ENCODE measurements at regions not wholly inside any gene's neighbourhood (a gene's known extent, or its start where the extent isn't known, plus 50 kb on each side); places are given as distances from the start of the nearest gene placed in this dataset.
"Not testable (repeated sequence)": the region's sequence is repeated elsewhere in the genome, so short reads cannot be mapped to it uniquely, and the experiment has no call there.

DNA sequence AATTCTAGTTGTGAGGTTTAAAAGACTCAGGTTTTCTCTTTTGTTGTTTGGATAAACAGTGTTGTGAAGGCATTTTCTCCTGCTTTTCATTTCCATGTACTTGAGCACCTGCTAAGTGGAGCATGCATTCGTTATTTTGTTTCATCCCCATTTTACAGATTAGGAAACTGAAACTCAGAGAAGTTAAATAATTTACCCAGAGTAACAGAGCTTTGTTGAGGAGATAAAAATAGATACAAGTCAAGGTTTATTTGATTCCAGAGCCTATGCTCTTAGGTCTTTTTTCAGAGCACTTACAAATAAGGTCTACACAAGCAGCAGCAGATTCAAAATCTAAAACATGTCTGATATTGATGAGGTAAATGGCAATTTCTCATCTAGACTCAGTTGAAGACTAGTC is 254.7 kb upstream of the PTBP2 start:
- H4K20me1 ChIP-seq (replicated peaks; ENCODE audit: control insufficient read depth, extremely low read depth, insufficient read depth, low read length), result no peaks in the 10 kb centered on the region
- no peaks in the 10 kb centered on the region for H3K79me2 ChIP-seq (ENCODE audit: control insufficient read depth, insufficient read depth, low read length)
- TF ChIP-seq EZH2 (IDR thresholded peaks at IDR 0.05; ENCODE audit: borderline replicate concordance, low read depth, low read length, severe bottlenecking) (no peak), JUN (IDR thresholded peaks at IDR 0.05; ENCODE audit: borderline replicate concordance, insufficient read depth, insufficient read length, low read depth) (no peak), FOS (IDR thresholded peaks at IDR 0.05; ENCODE audit: borderline replicate concordance, insufficient read depth, low read length) (no peak), MYC (IDR thresholded peaks at IDR 0.05; ENCODE audit: low read depth, low read length) (no peak), GATA2 (IDR thresholded peaks at IDR 0.05; ENCODE audit: insufficient read depth, insufficient read length, low read depth, low read length) (no peak), MAX (IDR thresholded peaks at IDR 0.05; ENCODE audit: insufficient read depth, insufficient read length) (no peak), POLR2A (IDR thresholded peaks at IDR 0.05; ENCODE audit: low read depth, low read length) (no peak), POLR2AphosphoS5 (IDR thresholded peaks at IDR 0.05; ENCODE audit: insufficient read depth, low read depth, low read length) (no peak)
- TF ChIP-seq, protein P1, sequence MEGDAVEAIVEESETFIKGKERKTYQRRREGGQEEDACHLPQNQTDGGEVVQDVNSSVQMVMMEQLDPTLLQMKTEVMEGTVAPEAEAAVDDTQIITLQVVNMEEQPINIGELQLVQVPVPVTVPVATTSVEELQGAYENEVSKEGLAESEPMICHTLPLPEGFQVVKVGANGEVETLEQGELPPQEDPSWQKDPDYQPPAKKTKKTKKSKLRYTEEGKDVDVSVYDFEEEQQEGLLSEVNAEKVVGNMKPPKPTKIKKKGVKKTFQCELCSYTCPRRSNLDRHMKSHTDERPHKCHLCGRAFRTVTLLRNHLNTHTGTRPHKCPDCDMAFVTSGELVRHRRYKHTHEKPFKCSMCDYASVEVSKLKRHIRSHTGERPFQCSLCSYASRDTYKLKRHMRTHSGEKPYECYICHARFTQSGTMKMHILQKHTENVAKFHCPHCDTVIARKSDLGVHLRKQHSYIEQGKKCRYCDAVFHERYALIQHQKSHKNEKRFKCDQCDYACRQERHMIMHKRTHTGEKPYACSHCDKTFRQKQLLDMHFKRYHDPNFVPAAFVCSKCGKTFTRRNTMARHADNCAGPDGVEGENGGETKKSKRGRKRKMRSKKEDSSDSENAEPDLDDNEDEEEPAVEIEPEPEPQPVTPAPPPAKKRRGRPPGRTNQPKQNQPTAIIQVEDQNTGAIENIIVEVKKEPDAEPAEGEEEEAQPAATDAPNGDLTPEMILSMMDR (IDR thresholded peaks at IDR 0.05; ENCODE audit: extremely low read depth in 1 of 2, insufficient read depth in 1 of 2, low read depth in 1 of 2, low read length in 2 of 2), result no peak
- H2AFZ ChIP-seq (ENCODE audit: low read depth, low read length), result no peak overlapping the region
- no peak overlapping the region for H3K9ac ChIP-seq (replicated peaks; ENCODE audit: extremely low read depth, insufficient read depth, low read length)
- FAIRE-seq, result no peak
- no peak for DNase-seq (ENCODE audit: low read depth, low spot score)
- dilution Hi-C loops (cut with MboI; ENCODE audit: extremely low pct_ligation_motif_present, low sequenced_read_pairs), result no loop called here
- H3K27me3 ChIP-seq (ENCODE audit: control insufficient read depth in 2 of 2, insufficient read depth in 2 of 2, low read length in 2 of 2), result no peaks in the 10 kb centered on the region
- no peak overlapping the region for H3K4me2 ChIP-seq (ENCODE audit: insufficient read depth, low read length)
- no peaks in the 10 kb centered on the region for H3K9me3 ChIP-seq (replicated peaks; ENCODE audit: control insufficient read depth, insufficient read depth, low read length)
- H3K4me3 ChIP-seq (replicated peaks in 1 of 3; ENCODE audit: insufficient read depth in 1 of 3, low read depth in 1 of 3, low read length in 3 of 3), result no peak overlapping the region
- CTCF ChIA-PET, result interaction anchor here (1.0 kb wide), 1 partner anchor 21 kb away, joined by 3 read pairs; no protein-coding TSS in a partner anchor
- intact Hi-C loops (cut with micrococcal nuclease), result no loop called here
- no peaks in the 10 kb centered on the region for H3K36me3 ChIP-seq (ENCODE audit: control insufficient read depth in 2 of 2, extremely low read depth in 1 of 2, insufficient read depth in 2 of 2, low read length in 2 of 2)
- POLR2A ChIA-PET, result no interaction called here
- no peak overlapping the region for H3K27ac ChIP-seq (ENCODE audit: insufficient read depth, low read depth, low read length)
- H3K4me1 ChIP-seq (ENCODE audit: control insufficient read depth, extremely low read depth, insufficient read depth, low read length), result no peaks in the 10 kb centered on the region
- no TSS peak for BruUV-seq (replicated peaks)
- H3K9me1 ChIP-seq (replicated peaks; ENCODE audit: control insufficient read depth, extremely low read depth, insufficient read depth, low read length), result no peaks in the 10 kb centered on the region

DNA sequence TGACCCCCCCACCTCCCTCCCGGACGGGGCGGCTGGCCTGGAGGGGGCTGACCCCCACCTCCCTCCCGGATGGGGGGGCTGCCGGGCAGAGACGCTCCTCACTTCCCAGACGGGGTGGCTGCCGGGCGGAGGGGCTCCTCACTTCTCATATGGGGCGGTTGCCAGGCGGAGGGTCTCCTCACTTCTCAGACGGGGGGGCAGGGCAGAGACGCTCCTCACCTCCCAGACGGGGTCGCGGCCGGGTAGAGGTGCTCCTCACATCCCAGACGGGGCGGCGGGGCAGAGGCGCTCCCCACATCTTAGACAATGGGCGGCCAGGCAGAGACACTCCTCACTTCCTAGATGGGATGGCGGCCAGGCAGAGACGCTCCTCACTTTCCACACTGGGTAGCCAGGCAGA is 251.9 kb upstream of the PTBP2 start:
- BruUV-seq (replicated peaks); H2AFZ ChIP-seq (ENCODE audit: low read depth, low read length); H3K36me3 ChIP-seq (ENCODE audit: control insufficient read depth in 2 of 2, extremely low read depth in 1 of 2, insufficient read depth in 2 of 2, low read length in 2 of 2); H4K20me1 ChIP-seq (replicated peaks; ENCODE audit: control insufficient read depth, extremely low read depth, insufficient read depth, low read length); POLR2A ChIA-PET; DNase-seq (ENCODE audit: low read depth, low spot score); FAIRE-seq; H3K9ac ChIP-seq (replicated peaks; ENCODE audit: extremely low read depth, insufficient read depth, low read length); H3K27me3 ChIP-seq (ENCODE audit: control insufficient read depth in 2 of 2, insufficient read depth in 2 of 2, low read length in 2 of 2); H3K27ac ChIP-seq (ENCODE audit: insufficient read depth, low read depth, low read length); H3K9me1 ChIP-seq (replicated peaks; ENCODE audit: control insufficient read depth, extremely low read depth, insufficient read depth, low read length); H3K4me2 ChIP-seq (ENCODE audit: insufficient read depth, low read length); H3K4me1 ChIP-seq (ENCODE audit: control insufficient read depth, extremely low read depth, insufficient read depth, low read length); H3K4me3 ChIP-seq (replicated peaks in 1 of 3; ENCODE audit: insufficient read depth in 1 of 3, low read depth in 1 of 3, low read length in 3 of 3); H3K9me3 ChIP-seq (replicated peaks; ENCODE audit: control insufficient read depth, insufficient read depth, low read length); dilution Hi-C loops (cut with MboI; ENCODE audit: extremely low pct_ligation_motif_present, low sequenced_read_pairs); CTCF ChIA-PET; H3K79me2 ChIP-seq (ENCODE audit: control insufficient read depth, insufficient read depth, low read length); intact Hi-C loops (cut with micrococcal nuclease): not testable (repeated sequence)

Data from endothelial cell of umbilical vein (primary cell).